GM23248 (cell line): ENCODE measurements at regions not wholly inside any gene's neighbourhood (a gene's known extent, or its start where the extent isn't known, plus 50 kb on each side); places are given as distances from the start of the nearest gene placed in this dataset.
"Not testable (repeated sequence)": the region's sequence is repeated elsewhere in the genome, so short reads cannot be mapped to it uniquely, and the experiment has no call there.

Source experiments
- DNase-seq: peaks from one replicate; pipeline ENCODE4 v3.0.0-alpha.2; 2015
- H2AFZ ChIP-seq: fragments of 200-600 bp; sonication (generic); 2 replicates; pipeline ENCODE4 v1.6.1; 2016; ENCODE audit warnings: antibody characterized with exemption
- H3F3A ChIP-seq: fragments of 200-600 bp; sonication (generic); 2 replicates; pipeline ENCODE4 v1.6.1; 2016; ENCODE audit warnings: mild to moderate bottlenecking, antibody characterized with exemption, mixed run types; ENCODE audit not compliant: insufficient read depth
- H3K27ac ChIP-seq: fragments of 200-600 bp; sonication (generic); 2 replicates; pipeline ENCODE4 v1.5.1; 2016; ENCODE audit warnings: mild to moderate bottlenecking
- H3K27me3 ChIP-seq: fragments of 200-600 bp; sonication (generic); replicated peaks from 2 replicates; pipeline ENCODE4 v1.6.1; 2016; ENCODE audit warnings: mild to moderate bottlenecking; ENCODE audit not compliant: insufficient read depth
- H3K36me3 ChIP-seq: fragments of 200-600 bp; sonication (generic); 2 replicates; pipeline ENCODE4 v1.6.1; 2016; ENCODE audit warnings: low read depth, mild to moderate bottlenecking
- H3K4me1 ChIP-seq: fragments of 200-600 bp; sonication (generic); 2 replicates; pipeline ENCODE4 v1.6.1; 2016; ENCODE audit warnings: mild to moderate bottlenecking; ENCODE audit not compliant: insufficient read depth
- H3K4me2 ChIP-seq: fragments of 200-600 bp; sonication (generic); one replicate; pipeline ENCODE4 v1.6.1; 2016; ENCODE audit warnings: mild to moderate bottlenecking; ENCODE audit not compliant: unreplicated experiment
- H3K4me3 ChIP-seq: fragments of 200-600 bp; sonication (generic); 2 replicates; pipeline ENCODE4 v1.5.1; 2016; ENCODE audit warnings: mild to moderate bottlenecking
- H3K79me2 ChIP-seq: fragments of 200-600 bp; sonication (generic); 2 replicates; pipeline ENCODE4 v1.6.1; 2016; ENCODE audit warnings: mild to moderate bottlenecking; ENCODE audit not compliant: insufficient read depth
- H3K9ac ChIP-seq: fragments of 200-600 bp; sonication (generic); 2 replicates; pipeline ENCODE4 v1.6.1; 2016; ENCODE audit warnings: mild to moderate bottlenecking
- H3K9me2 ChIP-seq: fragments of 200-600 bp; sonication (generic); 2 replicates; pipeline ENCODE4 v1.6.1; 2016; ENCODE audit warnings: mixed run types, mild to moderate bottlenecking, moderate library complexity; ENCODE audit not compliant: insufficient read depth
- H3K9me3 ChIP-seq: fragments of 200-600 bp; sonication (generic); one replicate; pipeline ENCODE4 v1.6.1; 2017; ENCODE audit warnings: low read depth
- H4K20me1 ChIP-seq: fragments of 200-600 bp; sonication (generic); 2 replicates; pipeline ENCODE4 v1.6.0; 2016; ENCODE audit not compliant: insufficient read depth
- EZH2 ChIP-seq: fragments of 200-600 bp; sonication (generic); IDR thresholded peaks from 2 replicates; pipeline ENCODE4 v1.6.1; 2018; ENCODE audit warnings: antibody characterized with exemption, mild to moderate bottlenecking; ENCODE audit not compliant: insufficient read depth, poor library complexity, severe bottlenecking
- EZH2phosphoT487 ChIP-seq: fragments of 200-600 bp; sonication (generic); IDR thresholded peaks from 2 replicates; pipeline ENCODE4 v1.6.1; 2018; ENCODE audit warnings: antibody characterized with exemption, moderate library complexity, mild to moderate bottlenecking, low read depth; ENCODE audit not compliant: insufficient read depth
- WGBS, 2 experiments: methylation state at CpG; one replicate each; pipeline ENCODE4 v1.1.6; 2015 to 2017; ENCODE audit warnings: low lambda C conversion rate in 2 of 2, low coverage in 1 of 2; ENCODE audit errors: missing lambda C conversion rate in 2 of 2; 5-methylcytosine and 5-hydroxymethylcytosine counted together
- in situ Hi-C: fragments of 300-500 bp; cut with MboI; formaldehyde crosslinking; loops from 2 replicates; pipeline ENCODE4 v1.15.0; 2020

GRCh38 chr7:65800890-65801341 lies 72.0 kb upstream of the VKORC1L1 start:
- in situ Hi-C loops = no loop called here

DNA sequence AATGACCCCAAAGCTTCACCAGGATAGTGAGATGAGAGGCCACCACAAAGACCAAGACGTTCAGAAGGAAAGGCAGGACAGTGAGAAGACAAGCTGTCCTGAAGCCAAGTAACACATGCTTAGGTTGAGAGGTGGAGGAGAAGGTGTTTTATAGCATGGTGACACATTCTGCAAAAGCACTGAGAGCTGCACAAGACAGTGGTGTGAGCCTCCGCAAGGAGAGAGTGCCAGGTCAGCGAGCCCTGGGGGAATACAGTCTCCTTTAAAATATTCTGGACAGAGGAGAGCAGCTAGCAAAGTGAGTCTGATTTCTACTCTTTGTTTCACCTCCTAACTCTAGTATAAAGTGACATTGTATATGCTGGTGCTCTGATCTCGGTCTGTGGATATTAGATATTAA lies 68.0 kb upstream of the VKORC1L1 start:
- Histone ChIP-seq H3K4me3 (no peak overlapping the region), H3F3A (no peaks in the 10 kb centered on the region), H3K9me2 (no peaks in the 10 kb centered on the region), H3K27ac (no peak overlapping the region), H3K4me1 (no peaks in the 10 kb centered on the region), H3K9ac (no peak overlapping the region), H3K9me3 (no peaks in the 10 kb centered on the region), H2AFZ (no peak overlapping the region), H3K27me3 (no peaks in the 10 kb centered on the region), H3K36me3 (no peaks in the 10 kb centered on the region), H4K20me1 (no peaks in the 10 kb centered on the region), H3K79me2 (no peaks in the 10 kb centered on the region), H3K4me2 (no peak overlapping the region)
- in situ Hi-C loops = no loop called here
- no peak for TF ChIP-seq EZH2phosphoT487
- TF ChIP-seq EZH2 = no peak
- WGBS, 2 experiments = 73 to 77% methylated on average over 4 of the region's 4 CpGs
- DNase-seq = no peak

More at GRCh38 chr7:65800890-65801341, 72.0 kb upstream of the VKORC1L1 start:
- no peaks in the 10 kb centered on the region for H3K36me3 ChIP-seq
- no peak overlapping the region for H2AFZ ChIP-seq
- no peak overlapping the region for H3K27ac ChIP-seq
- TF ChIP-seq EZH2phosphoT487 (no peak), EZH2 (no peak)
- H3K4me2 ChIP-seq = no peak overlapping the region
- H4K20me1 ChIP-seq = no peaks in the 10 kb centered on the region
- H3K4me1 ChIP-seq = peaks cover 14% of the 10 kb centered on the region
- peaks cover 7% of the 10 kb centered on the region; the same call in 1 of the 2 replicates for H3F3A ChIP-seq
- no peaks in the 10 kb centered on the region for H3K27me3 ChIP-seq
- H3K9ac ChIP-seq = no peak overlapping the region
- H3K79me2 ChIP-seq = no peaks in the 10 kb centered on the region
- no peak for DNase-seq
- H3K4me3 ChIP-seq = no peak overlapping the region
- WGBS, 2 experiments = 65 to 69% methylated on average over 6 of the region's 6 CpGs
- H3K9me2 ChIP-seq = no peaks in the 10 kb centered on the region
- H3K9me3 ChIP-seq = no peaks in the 10 kb centered on the region

GRCh38 chr7:65807067-65807466 lies 65.8 kb upstream of the VKORC1L1 start:
- not testable (repeated sequence) for H2AFZ ChIP-seq, H3K36me3 ChIP-seq

GRCh38 chr7:65809259-65809981 lies 63.5 kb upstream of the VKORC1L1 start:
- no peak for DNase-seq
- Histone ChIP-seq H3K9me2 (no peaks in the 10 kb centered on the region), H2AFZ (no peak overlapping the region), H3K27ac (no peak overlapping the region), H3F3A (no peaks in the 10 kb centered on the region), H3K79me2 (no peaks in the 10 kb centered on the region), H3K4me1 (no peaks in the 10 kb centered on the region), H3K36me3 (no peaks in the 10 kb centered on the region), H3K27me3 (no peaks in the 10 kb centered on the region), H3K4me2 (no peak overlapping the region), H4K20me1 (no peaks in the 10 kb centered on the region), H3K9me3 (no peaks in the 10 kb centered on the region), H3K4me3 (no peak overlapping the region), H3K9ac (no peak overlapping the region)
- no peak for TF ChIP-seq EZH2
- no peak for TF ChIP-seq EZH2phosphoT487
- in situ Hi-C loops = no loop called here
- WGBS, 2 experiments = 45 to 48% methylated on average over 6 of the region's 6 CpGs

More at GRCh38 chr7:65807067-65807466, 65.8 kb upstream of the VKORC1L1 start:
- in situ Hi-C loops, H3K4me3 ChIP-seq, H3K79me2 ChIP-seq, H4K20me1 ChIP-seq, H3K27me3 ChIP-seq, H3F3A ChIP-seq, H3K9me2 ChIP-seq, H3K4me2 ChIP-seq, H3K27ac ChIP-seq, H3K9ac ChIP-seq, DNase-seq, H3K4me1 ChIP-seq, H3K9me3 ChIP-seq: not testable (repeated sequence)
- 68 to 69% methylated on average over 5 of the region's 5 CpGs for WGBS, 2 experiments

DNA sequence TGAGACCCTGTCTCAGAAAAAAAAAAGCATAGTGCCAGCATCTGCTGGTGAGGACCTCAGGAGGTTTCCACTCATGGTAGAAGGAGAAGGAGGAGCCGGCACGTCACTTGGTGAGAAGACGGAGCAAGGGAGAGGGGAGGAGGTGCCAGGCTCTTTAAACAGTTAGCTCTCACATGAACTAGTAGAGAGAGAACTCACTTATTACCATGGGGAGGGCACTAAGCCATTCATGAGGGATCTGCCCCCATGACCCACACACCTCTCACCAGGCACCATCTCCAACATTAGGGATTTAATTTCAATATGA lies 62.9 kb upstream of the VKORC1L1 start:
- Histone ChIP-seq H3K36me3 (no peaks in the 10 kb centered on the region), H3K9me2 (no peaks in the 10 kb centered on the region), H3F3A (no peaks in the 10 kb centered on the region), H3K4me3 (no peak overlapping the region), H4K20me1 (no peaks in the 10 kb centered on the region), H3K79me2 (no peaks in the 10 kb centered on the region), H2AFZ (no peak overlapping the region), H3K9me3 (no peaks in the 10 kb centered on the region), H3K27me3 (no peaks in the 10 kb centered on the region), H3K4me2 (no peak overlapping the region), H3K9ac (no peak overlapping the region), H3K4me1 (no peaks in the 10 kb centered on the region), H3K27ac (no peak overlapping the region)
- in situ Hi-C loops = no loop called here
- WGBS, 2 experiments = 78 to 86% methylated on average over 3 of the region's 3 CpGs
- no peak for DNase-seq
- TF ChIP-seq EZH2 (no peak), EZH2phosphoT487 (no peak)
